Osteoblast (primary cell): ENCODE measurements at regions not wholly inside any gene's neighbourhood (a gene's known extent, or its start where the extent isn't known, plus 50 kb on each side); places are given as distances from the start of the nearest gene placed in this dataset.

Experiments
- DNase-seq: peaks from one replicate; pipeline ENCODE4 v3.0.0; 2011; ENCODE audit warnings: low spot score, mixed read lengths; ENCODE audit not compliant: insufficient read length; ENCODE audit errors: missing footprints
- H2AFZ ChIP-seq: 2 replicates; pipeline ENCODE4 v1.6.0; 2011; ENCODE audit warnings: mild to moderate bottlenecking, low read length
- H3K27ac ChIP-seq: 2 replicates; pipeline ENCODE4 v1.5.1; 2011; ENCODE audit warnings: mild to moderate bottlenecking, low read depth, low read length, moderate library complexity
- H3K27me3 ChIP-seq: 2 replicates; pipeline ENCODE4 v1.6.0; 2012; ENCODE audit warnings: mild to moderate bottlenecking, control low read depth, inconsistent platforms, low read length, moderate library complexity; ENCODE audit not compliant: insufficient read depth
- H3K36me3 ChIP-seq: 2 replicates; pipeline ENCODE4 v1.5.1; 2011; ENCODE audit warnings: mild to moderate bottlenecking, low read length, control low read depth, moderate library complexity; ENCODE audit not compliant: insufficient read depth
- H3K4me1 ChIP-seq: 2 replicates; pipeline ENCODE4 v1.5.1; 2011; ENCODE audit warnings: mild to moderate bottlenecking, low read length, control low read depth, moderate library complexity; ENCODE audit not compliant: insufficient read depth
- H3K4me2 ChIP-seq: 2 replicates; pipeline ENCODE4 v1.6.0; 2011; ENCODE audit warnings: mild to moderate bottlenecking, low read length; ENCODE audit not compliant: insufficient read depth
- H3K4me3 ChIP-seq: fragments of 200-600 bp; sonication (generic); 3 replicates; pipeline ENCODE4 v1.5.1; 2012; ENCODE audit warnings: mild to moderate bottlenecking, low read length, inconsistent platforms; ENCODE audit not compliant: insufficient read depth
- H3K79me2 ChIP-seq: 2 replicates; pipeline ENCODE4 v1.6.0; 2012; ENCODE audit warnings: mild to moderate bottlenecking, low read length, control low read depth, inconsistent platforms; ENCODE audit not compliant: insufficient read depth
- H3K9me3 ChIP-seq: 2 replicates; pipeline ENCODE4 v1.5.1; 2011; ENCODE audit warnings: low read depth, low read length, control low read depth
- H4K20me1 ChIP-seq: 2 replicates; pipeline ENCODE4 v1.6.0; 2012; ENCODE audit warnings: mild to moderate bottlenecking, low read length, control low read depth; ENCODE audit not compliant: insufficient read depth
- TF ChIP-seq, protein P1 (sequence below): IDR thresholded peaks from 2 replicates; pipeline ENCODE4 v1.5.1; 2011; ENCODE audit warnings: mild to moderate bottlenecking, low read depth, low read length, moderate library complexity; ENCODE audit errors: extremely low read depth

DNA sequence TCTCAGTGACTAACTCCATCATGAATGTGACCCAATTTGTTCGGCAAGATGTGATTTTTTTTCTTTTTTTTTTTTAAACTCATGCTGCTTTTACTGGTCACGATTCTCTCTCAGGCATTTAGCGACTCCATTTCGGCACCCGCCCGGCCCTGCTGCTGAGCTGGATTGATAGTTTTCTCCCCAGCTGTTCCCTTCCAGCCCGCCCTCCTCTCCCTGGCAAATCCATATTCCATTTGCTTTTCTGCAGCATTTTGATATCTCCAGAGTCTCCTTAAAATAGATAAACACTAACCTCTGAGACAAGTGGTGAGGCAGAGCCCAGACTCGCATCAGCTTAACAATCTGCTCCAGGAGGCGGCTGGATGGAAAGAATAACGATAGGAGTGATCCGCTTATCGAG is 55.5 kb upstream of the KATNAL1 start:
- peaks cover 7% of the 10 kb centered on the region for H3K4me1 ChIP-seq
- H4K20me1 ChIP-seq, result no peaks in the 10 kb centered on the region
- no peaks in the 10 kb centered on the region for H3K36me3 ChIP-seq
- TF ChIP-seq, protein P1, sequence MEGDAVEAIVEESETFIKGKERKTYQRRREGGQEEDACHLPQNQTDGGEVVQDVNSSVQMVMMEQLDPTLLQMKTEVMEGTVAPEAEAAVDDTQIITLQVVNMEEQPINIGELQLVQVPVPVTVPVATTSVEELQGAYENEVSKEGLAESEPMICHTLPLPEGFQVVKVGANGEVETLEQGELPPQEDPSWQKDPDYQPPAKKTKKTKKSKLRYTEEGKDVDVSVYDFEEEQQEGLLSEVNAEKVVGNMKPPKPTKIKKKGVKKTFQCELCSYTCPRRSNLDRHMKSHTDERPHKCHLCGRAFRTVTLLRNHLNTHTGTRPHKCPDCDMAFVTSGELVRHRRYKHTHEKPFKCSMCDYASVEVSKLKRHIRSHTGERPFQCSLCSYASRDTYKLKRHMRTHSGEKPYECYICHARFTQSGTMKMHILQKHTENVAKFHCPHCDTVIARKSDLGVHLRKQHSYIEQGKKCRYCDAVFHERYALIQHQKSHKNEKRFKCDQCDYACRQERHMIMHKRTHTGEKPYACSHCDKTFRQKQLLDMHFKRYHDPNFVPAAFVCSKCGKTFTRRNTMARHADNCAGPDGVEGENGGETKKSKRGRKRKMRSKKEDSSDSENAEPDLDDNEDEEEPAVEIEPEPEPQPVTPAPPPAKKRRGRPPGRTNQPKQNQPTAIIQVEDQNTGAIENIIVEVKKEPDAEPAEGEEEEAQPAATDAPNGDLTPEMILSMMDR, result no peak
- H3K4me3 ChIP-seq, result no peak overlapping the region
- no peak overlapping the region for H3K27ac ChIP-seq
- H3K9me3 ChIP-seq, result no peaks in the 10 kb centered on the region
- no peak overlapping the region for H2AFZ ChIP-seq
- H3K27me3 ChIP-seq, result no peaks in the 10 kb centered on the region
- no peak for DNase-seq
- H3K4me2 ChIP-seq, result no peak overlapping the region
- H3K79me2 ChIP-seq, result no peaks in the 10 kb centered on the region

DNA sequence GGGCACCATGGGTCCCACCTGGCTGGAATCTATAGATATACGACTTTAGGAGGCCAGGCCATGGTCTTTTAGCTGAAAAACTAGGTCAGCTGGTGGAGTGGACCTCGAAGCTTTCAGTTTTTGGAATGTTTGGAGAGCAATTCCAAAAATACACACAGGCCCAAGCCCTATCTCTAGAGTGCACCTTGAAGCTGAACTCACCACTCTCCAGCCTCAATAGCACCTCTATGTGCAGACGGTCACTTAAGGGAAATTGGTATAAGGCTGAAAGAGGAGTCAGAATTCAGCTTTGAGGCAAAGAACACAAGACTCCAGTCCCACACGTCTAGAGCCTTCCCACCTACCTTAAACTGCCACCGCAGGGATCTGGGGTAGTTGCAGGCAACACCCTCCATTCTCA is 56.4 kb upstream of the KATNAL1 start:
- H3K9me3 ChIP-seq, result no peaks in the 10 kb centered on the region
- H4K20me1 ChIP-seq, result no peaks in the 10 kb centered on the region
- no peaks in the 10 kb centered on the region for H3K36me3 ChIP-seq
- H3K27me3 ChIP-seq, result no peaks in the 10 kb centered on the region
- DNase-seq, result no peak
- H2AFZ ChIP-seq, result peak overlapping the region; percentile 32
- TF ChIP-seq, protein P1, result no peak
- no peak overlapping the region for H3K4me3 ChIP-seq
- H3K79me2 ChIP-seq, result no peaks in the 10 kb centered on the region
- peaks cover 7% of the 10 kb centered on the region for H3K4me1 ChIP-seq
- no peak overlapping the region for H3K27ac ChIP-seq
- H3K4me2 ChIP-seq, result no peak overlapping the region

DNA sequence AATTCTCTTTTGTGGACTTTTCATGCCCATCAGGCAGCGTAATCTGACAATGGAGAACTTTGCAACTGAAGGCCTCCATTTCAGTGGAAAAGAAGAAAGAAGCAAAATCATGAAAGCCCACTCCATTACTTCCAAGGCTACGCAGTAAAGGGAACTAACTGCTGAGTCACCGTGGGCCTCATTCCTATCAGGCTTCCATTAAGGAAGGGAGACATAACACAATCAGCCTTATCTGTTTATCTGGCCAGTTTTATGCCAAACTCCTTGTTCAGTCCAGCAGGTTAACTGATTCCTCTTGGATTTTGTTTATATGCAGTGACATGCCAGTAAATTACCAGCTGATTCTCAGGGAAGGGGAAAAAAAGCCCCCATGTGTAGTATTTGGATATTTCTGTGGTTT is 56.8 kb upstream of the KATNAL1 start:
- TF ChIP-seq, protein P1, result no peak
- no peak for DNase-seq
- Histone ChIP-seq H3K4me2 (no peak overlapping the region), H3K27ac (no peak overlapping the region), H3K27me3 (no peaks in the 10 kb centered on the region), H4K20me1 (no peaks in the 10 kb centered on the region), H3K4me3 (no peak overlapping the region), H3K36me3 (no peaks in the 10 kb centered on the region), H2AFZ (peak overlapping the region; percentile 32), H3K79me2 (no peaks in the 10 kb centered on the region), H3K9me3 (no peaks in the 10 kb centered on the region), H3K4me1 (peaks cover 7% of the 10 kb centered on the region)

DNA sequence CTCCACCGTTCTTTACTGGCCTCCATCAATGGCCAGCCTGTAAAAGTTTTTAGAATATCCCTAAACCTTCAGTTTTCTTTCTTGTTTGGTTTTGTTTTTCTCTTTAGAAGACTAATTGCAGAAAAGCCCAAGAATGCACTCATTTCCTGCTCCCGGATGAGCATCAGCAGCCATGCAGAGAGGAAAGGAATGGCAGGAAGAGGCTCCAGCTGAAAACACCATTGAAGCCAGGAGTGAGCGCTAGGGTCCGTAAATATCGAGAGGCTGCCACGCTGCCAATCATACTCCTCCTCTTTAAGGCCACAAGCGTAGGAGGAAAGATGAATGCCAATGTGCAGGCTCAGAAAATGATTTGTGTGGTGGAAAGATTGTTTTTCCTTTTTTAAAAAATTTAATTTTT is 57.4 kb upstream of the UBE2L5 start:
- H4K20me1 ChIP-seq, result no peaks in the 10 kb centered on the region
- no peaks in the 10 kb centered on the region for H3K9me3 ChIP-seq
- TF ChIP-seq, protein P1, result no peak
- peak overlapping the region; percentile 88 for H2AFZ ChIP-seq
- no peaks in the 10 kb centered on the region for H3K79me2 ChIP-seq
- peaks cover 7% of the 10 kb centered on the region for H3K4me1 ChIP-seq
- peak overlapping the region; percentile 31 for H3K4me3 ChIP-seq
- no peaks in the 10 kb centered on the region for H3K36me3 ChIP-seq
- H3K27me3 ChIP-seq, result no peaks in the 10 kb centered on the region
- no peak for DNase-seq
- no peak overlapping the region for H3K27ac ChIP-seq
- peak overlapping the region; percentile 41 for H3K4me2 ChIP-seq
